Myocyte (in vitro differentiated cells): ENCODE measurements at regions not wholly inside any gene's neighbourhood (a gene's known extent, or its start where the extent isn't known, plus 50 kb on each side); places are given as distances from the start of the nearest gene placed in this dataset.

Experiments used
- DNase-seq: peaks from one replicate; pipeline ENCODE4 v3.0.0-alpha.2; 2012; ENCODE audit warnings: low read depth

GRCh38 chr4:12221031-12221430, 792.3 kb upstream of the HS3ST1 start:
- no peak for DNase-seq

GRCh38 chr4:12211636-12212035, 782.9 kb upstream of the HS3ST1 start:
- no peak for DNase-seq

GRCh38 chr4:12207396-12207795, 778.7 kb upstream of the HS3ST1 start:
- no peak for DNase-seq

GRCh38 chr4:12206091-12206490, 777.4 kb upstream of the HS3ST1 start:
- DNase-seq: no peak

GRCh38 chr4:12203945-12204344, 775.3 kb upstream of the HS3ST1 start:
- DNase-seq: no peak

- DNase-seq: no peak
Measured at GRCh38 chr4:12200226-12200625, 771.5 kb upstream of the HS3ST1 start.

GRCh38 chr4:12186526-12186925, 757.8 kb upstream of the HS3ST1 start:
- DNase-seq: no peak

GRCh38 chr4:12178614-12179610, 750.2 kb upstream of the HS3ST1 start:
- no peak for DNase-seq

- no peak for DNase-seq
Measured at GRCh38 chr4:12177416-12177815, 748.7 kb upstream of the HS3ST1 start.

GRCh38 chr4:12173496-12173895, 744.8 kb upstream of the HS3ST1 start:
- no peak for DNase-seq

GRCh38 chr4:12172198-12172973, 743.7 kb upstream of the HS3ST1 start:
- no peak for DNase-seq

- DNase-seq: no peak
Measured at GRCh38 chr4:12170308-12170707, 741.6 kb upstream of the HS3ST1 start.

- no peak for DNase-seq
Measured at GRCh38 chr4:12165616-12166015, 736.9 kb upstream of the HS3ST1 start.

- DNase-seq: no peak
Measured at GRCh38 chr4:12146339-12146738, 717.6 kb upstream of the HS3ST1 start.

GRCh38 chr4:12145768-12146167, 717.1 kb upstream of the HS3ST1 start:
- DNase-seq: no peak

- no peak for DNase-seq
Measured at GRCh38 chr4:12145106-12145505, 716.4 kb upstream of the HS3ST1 start.

- DNase-seq: no peak
Measured at GRCh38 chr4:12144051-12144450, 715.4 kb upstream of the HS3ST1 start.

GRCh38 chr4:12140864-12141263, 712.2 kb upstream of the HS3ST1 start:
- no peak for DNase-seq

- no peak for DNase-seq
Measured at GRCh38 chr4:12139296-12139695, 710.6 kb upstream of the HS3ST1 start.

GRCh38 chr4:12138488-12138887, 709.8 kb upstream of the HS3ST1 start:
- no peak for DNase-seq

GRCh38 chr4:12137575-12137974, 708.9 kb upstream of the HS3ST1 start:
- no peak for DNase-seq

GRCh38 chr4:12126474-12126873, 697.8 kb upstream of the HS3ST1 start:
- no peak for DNase-seq
